ACC112 (cell line): ENCODE measurements at regions not wholly inside any gene's neighbourhood (a gene's known extent, or its start where the extent isn't known, plus 50 kb on each side); places are given as distances from the start of the nearest gene placed in this dataset.

Source experiments
- H2AFZ ChIP-seq: fragments of 200-600 bp; sonication (generic); one replicate; pipeline ENCODE4 v1.6.0; 2017; ENCODE audit warnings: antibody characterized with exemption, low read length; ENCODE audit not compliant: unreplicated experiment
- H3K27ac ChIP-seq: fragments of 200-600 bp; sonication (generic); 2 replicates; pipeline ENCODE4 v1.5.1; 2014; ENCODE audit warnings: low read depth, mild to moderate bottlenecking, antibody characterized with exemption, low read length, moderate library complexity
- H3K27me3 ChIP-seq: fragments of 200-600 bp; sonication (generic); 2 replicates; pipeline ENCODE4 v1.6.1; 2014; ENCODE audit warnings: mild to moderate bottlenecking, antibody characterized with exemption, low read length, moderate library complexity, mixed read lengths; ENCODE audit not compliant: insufficient read depth
- H3K36me3 ChIP-seq: fragments of 200-600 bp; sonication (generic); 2 replicates; pipeline ENCODE4 v1.6.1; 2016; ENCODE audit warnings: mild to moderate bottlenecking, antibody characterized with exemption, low read length, moderate library complexity, mixed read lengths; ENCODE audit not compliant: insufficient read depth
- H3K4me1 ChIP-seq: fragments of 200-600 bp; sonication (generic); one replicate; pipeline ENCODE4 v1.6.1; 2016; ENCODE audit warnings: low read length, mixed read lengths; ENCODE audit not compliant: insufficient read depth, unreplicated experiment, control insufficient read depth
- H3K4me3 ChIP-seq: fragments of 200-600 bp; sonication (generic); 2 replicates; pipeline ENCODE4 v1.5.1; 2014; ENCODE audit warnings: mild to moderate bottlenecking, low read depth, low read length
- H3K79me2 ChIP-seq: fragments of 200-600 bp; sonication (generic); one replicate; pipeline ENCODE4 v1.6.0; 2016; ENCODE audit warnings: low read length; ENCODE audit not compliant: control insufficient read depth, unreplicated experiment, insufficient read depth

GRCh38 chr2:195390686-195391321, 266.2 kb upstream of the SLC39A10 start:
- H3K36me3 ChIP-seq: no peaks in the 10 kb centered on the region
- H3K4me1 ChIP-seq: no peaks in the 10 kb centered on the region

DNA sequence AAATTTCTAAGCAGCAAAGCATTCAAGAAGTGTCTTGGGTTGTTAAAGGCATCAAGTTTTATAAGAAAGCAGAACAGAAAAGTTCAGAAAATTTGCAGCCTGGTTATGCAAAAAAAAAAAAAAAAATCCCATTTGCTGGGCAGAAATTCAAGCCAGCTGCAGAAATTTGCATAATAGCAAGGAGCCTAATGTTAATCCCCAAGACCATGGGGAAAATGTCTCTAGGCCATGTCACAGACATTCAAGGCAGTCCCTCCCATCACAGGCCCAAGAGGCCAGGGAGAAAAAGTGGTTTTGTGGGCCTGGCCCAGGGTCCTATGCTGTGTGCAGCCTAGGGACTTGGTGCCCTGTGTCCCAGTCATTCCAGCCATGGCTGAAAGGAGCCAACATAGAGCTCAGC, 269.0 kb upstream of the SLC39A10 start:
- no peak overlapping the region for H2AFZ ChIP-seq

More at GRCh38 chr2:195390686-195391321, 266.2 kb upstream of the SLC39A10 start:
- Histone ChIP-seq H3K79me2 (no peaks in the 10 kb centered on the region), H3K27me3 (no peaks in the 10 kb centered on the region), H3K27ac (no peak overlapping the region), H2AFZ (no peak overlapping the region), H3K4me3 (no peak overlapping the region)

GRCh38 chr2:195382186-195382585, 274.8 kb upstream of the SLC39A10 start:
- H2AFZ ChIP-seq: no peak overlapping the region
- H3K4me1 ChIP-seq: no peaks in the 10 kb centered on the region
- no peak overlapping the region for H3K27ac ChIP-seq
- no peaks in the 10 kb centered on the region for H3K36me3 ChIP-seq
- no peaks in the 10 kb centered on the region for H3K27me3 ChIP-seq
- no peak overlapping the region for H3K4me3 ChIP-seq
- H3K79me2 ChIP-seq: no peaks in the 10 kb centered on the region

More for the DNA sequence above, 269.0 kb upstream of the SLC39A10 start:
- Histone ChIP-seq H3K27me3 (no peaks in the 10 kb centered on the region), H3K36me3 (no peaks in the 10 kb centered on the region), H3K4me1 (no peaks in the 10 kb centered on the region), H3K27ac (no peak overlapping the region), H3K79me2 (no peaks in the 10 kb centered on the region), H3K4me3 (no peak overlapping the region)

DNA sequence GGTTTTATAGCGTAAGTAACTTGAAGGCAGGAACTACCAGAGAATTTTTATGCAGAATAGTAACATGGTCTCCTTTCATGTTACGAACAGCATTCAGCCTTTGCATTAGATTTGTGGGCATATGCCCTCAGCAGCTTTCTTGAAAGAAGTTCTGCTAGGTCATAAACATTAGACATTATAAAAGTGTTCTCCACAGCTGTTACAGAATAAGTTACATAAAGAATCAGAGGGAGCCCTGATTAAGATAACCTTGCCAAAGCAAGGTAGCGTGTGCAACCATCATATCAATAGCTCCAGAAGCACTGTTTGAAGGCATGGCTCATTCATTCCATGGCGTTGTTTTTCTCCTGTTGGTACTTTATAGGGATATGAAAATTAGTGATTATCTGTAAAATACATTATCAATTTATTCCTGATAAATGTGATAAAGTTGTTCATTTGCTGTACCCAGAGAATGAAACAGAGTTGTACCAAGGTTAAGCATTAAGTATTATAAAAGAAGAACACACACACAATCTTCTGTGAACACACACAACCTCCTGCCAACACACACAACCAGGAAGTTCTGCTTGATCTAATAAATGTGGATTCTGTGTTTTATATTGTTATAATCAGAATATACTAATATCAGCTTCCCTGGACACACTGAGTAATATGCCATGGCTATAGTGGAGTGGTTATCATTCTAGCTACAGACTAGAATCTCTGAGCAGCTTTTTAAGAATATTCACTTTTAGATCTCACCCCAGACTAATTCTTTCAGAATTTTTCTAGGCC, 286.7 kb upstream of the SLC39A10 start:
- H3K4me1 ChIP-seq: no peaks in the 10 kb centered on the region
- H3K79me2 ChIP-seq: no peaks in the 10 kb centered on the region
- no peak overlapping the region for H3K4me3 ChIP-seq
- no peak overlapping the region for H3K27ac ChIP-seq
- no peaks in the 10 kb centered on the region for H3K36me3 ChIP-seq
- H2AFZ ChIP-seq: no peak overlapping the region
- H3K27me3 ChIP-seq: no peaks in the 10 kb centered on the region

DNA sequence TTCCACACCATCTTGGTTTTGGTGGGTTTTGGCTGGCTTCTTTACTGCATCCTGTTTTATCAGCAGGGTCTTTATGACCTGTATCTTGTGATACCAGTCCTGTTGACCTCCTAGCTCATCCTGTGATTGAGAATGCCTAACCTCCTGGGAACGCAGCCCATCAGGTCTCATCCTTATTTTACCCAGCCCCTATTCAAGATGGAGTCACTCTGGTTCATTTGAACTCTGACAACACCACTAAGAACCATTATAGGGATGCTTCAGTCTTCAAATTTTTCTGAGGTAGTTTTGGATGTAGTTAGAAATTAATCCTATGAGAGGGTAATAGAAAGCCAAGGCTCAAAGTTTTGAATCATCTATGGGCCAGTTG, 287.8 kb upstream of the SLC39A10 start:
- Histone ChIP-seq H3K27ac (no peak overlapping the region), H3K27me3 (no peaks in the 10 kb centered on the region), H3K4me1 (peaks cover 7% of the 10 kb centered on the region), H3K79me2 (no peaks in the 10 kb centered on the region), H3K4me3 (no peak overlapping the region), H2AFZ (peak overlapping the region; percentile 87), H3K36me3 (no peaks in the 10 kb centered on the region)

DNA sequence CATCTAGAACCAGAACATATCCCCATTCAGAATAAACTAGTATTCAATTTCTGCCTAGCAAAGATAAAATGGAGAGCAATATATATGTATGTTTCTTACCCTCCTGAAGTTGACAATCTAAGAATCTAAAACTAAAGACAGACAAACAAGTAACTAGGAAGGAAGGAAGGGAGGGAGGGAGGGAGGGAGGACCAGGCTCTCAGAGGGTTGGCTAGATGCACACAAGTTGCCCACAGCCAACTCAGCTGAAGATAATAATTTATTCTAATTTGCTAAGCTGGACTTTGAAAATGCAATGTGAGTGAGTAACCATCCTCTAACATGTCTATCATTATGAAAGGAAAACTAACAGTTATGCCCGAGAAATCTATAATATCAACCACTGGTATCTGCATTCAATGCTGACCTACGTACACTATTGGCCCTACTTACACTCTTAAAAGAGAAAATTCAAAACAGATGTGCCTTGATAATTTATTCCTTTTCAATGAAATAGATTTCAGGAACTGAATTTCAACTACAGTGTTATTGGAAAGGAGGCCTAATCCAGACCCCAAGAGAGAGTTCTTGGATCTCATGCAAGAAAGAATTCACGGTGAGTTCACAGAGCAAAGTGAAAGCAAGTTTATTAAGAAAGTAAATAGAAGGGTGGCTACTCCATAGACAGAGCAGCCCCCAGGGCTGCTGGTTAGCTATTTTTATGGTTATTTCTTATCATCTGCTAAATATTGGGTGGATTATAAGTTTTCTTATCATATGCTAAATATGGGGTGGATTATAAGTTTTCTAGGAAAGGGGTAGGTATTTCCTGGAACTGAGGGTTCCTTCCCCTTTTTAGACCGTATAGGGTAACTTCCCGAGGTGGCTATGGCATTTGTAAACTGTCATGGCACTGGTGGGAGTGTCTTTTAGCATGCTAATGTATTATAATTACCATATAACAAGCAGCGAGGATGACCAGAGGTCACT, 288.5 kb upstream of the SLC39A10 start:
- Histone ChIP-seq H2AFZ (peak overlapping the region; percentile 87), H3K79me2 (no peaks in the 10 kb centered on the region), H3K4me1 (peaks cover 9% of the 10 kb centered on the region), H3K36me3 (no peaks in the 10 kb centered on the region), H3K27me3 (no peaks in the 10 kb centered on the region), H3K4me3 (peak overlapping the region; percentile 71), H3K27ac (no peak overlapping the region)

DNA sequence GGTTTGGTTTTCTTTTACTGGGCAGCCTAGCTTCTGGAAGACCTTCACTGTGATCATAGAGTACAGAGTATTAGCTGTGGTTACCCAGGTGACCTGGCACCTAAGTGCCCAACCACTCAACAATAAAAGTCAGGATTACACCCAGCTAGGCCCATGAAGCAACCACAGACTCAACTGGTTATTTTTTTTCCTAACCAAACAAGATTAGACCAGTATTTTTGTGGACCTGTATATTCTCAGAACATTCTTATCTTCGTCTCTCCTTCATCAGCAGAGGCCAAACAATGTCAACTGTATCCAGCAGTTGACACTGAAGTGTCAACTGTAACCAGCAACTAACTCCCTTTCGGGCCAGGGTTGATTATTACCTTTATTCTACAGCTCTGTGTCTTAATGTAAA, 289.2 kb upstream of the SLC39A10 start:
- Histone ChIP-seq H3K27me3 (no peaks in the 10 kb centered on the region), H3K79me2 (no peaks in the 10 kb centered on the region), H3K4me1 (peaks cover 16% of the 10 kb centered on the region), H3K36me3 (no peaks in the 10 kb centered on the region), H3K4me3 (0 out of 2 replicates have a peak overlapping the region, but pooled peaks have one; percentile 71), H3K27ac (no peak overlapping the region), H2AFZ (peak overlapping the region; percentile 87)

DNA sequence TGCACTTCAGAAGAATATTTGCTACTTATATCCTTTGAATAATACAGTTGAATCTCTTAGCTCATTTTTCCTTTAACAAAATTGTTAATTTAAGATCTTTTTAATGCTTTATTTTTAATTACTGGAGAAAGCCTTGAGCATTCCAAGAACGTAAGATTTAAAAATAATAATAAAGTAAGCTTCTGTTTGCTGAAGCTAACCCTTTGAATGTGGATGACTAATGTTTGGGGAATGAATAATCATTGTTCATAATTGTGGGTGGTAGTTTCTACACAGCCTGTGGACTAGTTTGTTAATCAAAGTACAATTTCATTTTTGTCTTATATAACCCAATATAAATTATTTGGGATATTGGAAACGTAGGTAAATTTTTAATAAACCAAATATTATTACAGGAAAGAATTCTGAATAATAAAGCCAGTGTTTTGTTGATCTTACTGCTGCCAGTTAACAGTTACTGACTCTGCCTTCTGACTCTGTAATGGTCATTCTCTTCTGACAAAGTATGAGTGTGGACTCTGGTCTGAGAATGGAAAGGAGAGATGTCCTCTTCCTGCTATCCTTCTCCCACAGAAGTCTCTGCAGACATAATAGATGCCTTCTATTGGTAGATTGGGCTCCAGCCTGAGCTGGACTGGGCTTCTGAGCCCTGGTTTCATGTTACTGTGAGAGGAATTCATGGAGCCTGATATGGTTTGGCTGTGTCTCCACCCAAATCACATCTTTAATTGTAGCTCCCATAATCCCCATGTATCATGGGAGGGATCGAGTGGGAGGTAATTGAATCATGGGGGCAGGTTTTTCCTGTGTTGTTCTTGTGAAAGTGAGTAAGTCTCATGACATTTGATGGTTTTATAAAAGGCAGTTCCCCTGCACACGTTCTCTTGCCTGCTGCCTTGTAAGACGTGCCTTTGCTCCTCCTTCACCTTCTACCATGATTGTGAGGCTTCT, 292.7 kb upstream of the SLC39A10 start:
- peak overlapping the region; percentile 78 for H3K27ac ChIP-seq

GRCh38 chr2:195363496-195363895, 293.5 kb upstream of the SLC39A10 start:
- H3K4me1 ChIP-seq: peaks cover 16% of the 10 kb centered on the region
- H3K27me3 ChIP-seq: no peaks in the 10 kb centered on the region
- peak overlapping the region; percentile 78 for H3K27ac ChIP-seq
- no peak overlapping the region for H3K4me3 ChIP-seq
- H3K36me3 ChIP-seq: no peaks in the 10 kb centered on the region
- H2AFZ ChIP-seq: no peak overlapping the region
- H3K79me2 ChIP-seq: no peaks in the 10 kb centered on the region

More for the DNA sequence above, 292.7 kb upstream of the SLC39A10 start:
- Histone ChIP-seq H3K36me3 (no peaks in the 10 kb centered on the region), H3K4me1 (peaks cover 16% of the 10 kb centered on the region), H3K79me2 (no peaks in the 10 kb centered on the region), H3K4me3 (peak overlapping the region; percentile 18; the same call in 1 of the 2 replicates), H2AFZ (peak overlapping the region; percentile 47), H3K27me3 (no peaks in the 10 kb centered on the region)
